Stomach (tissue), 8 donors: ENCODE measurements at regions not wholly inside any gene's neighbourhood (a gene's known extent, or its start where the extent isn't known, plus 50 kb on each side); places are given as distances from the start of the nearest gene placed in this dataset.

Experiments used
- DNase-seq, 2 donors: peaks; one replicate each; pipeline versions ENCODE4 v3.0.0 to v3.0.0-alpha.2; 2013 to 2019
- H3K27ac ChIP-seq, 5 donors: fragments of 200-600 bp in 4 of 5; sonication (generic) in 4 of 5; one replicate each; pipeline ENCODE4 v1.5.1; 2013 to 2019; ENCODE audit warnings: mild to moderate bottlenecking in 1 of 5, moderate library complexity in 1 of 5
- H3K27me3 ChIP-seq, 3 donors: fragments of 200-600 bp; sonication (generic); one replicate each; pipeline ENCODE4 v1.5.1; 2017 to 2019; ENCODE audit warnings: mixed run types in 1 of 3
- H3K36me3 ChIP-seq, 4 donors: fragments of 200-600 bp; sonication (generic); 1 replicate in 3 of 4; 2 replicates in 1 of 4; pipeline ENCODE4 v1.5.1; 2016 to 2019
- H3K4me1 ChIP-seq, 4 donors: fragments of 200-600 bp; sonication (generic); one replicate each; pipeline ENCODE4 v1.5.1; 2016 to 2019
- H3K4me3 ChIP-seq, 4 donors: fragments of 200-600 bp; sonication (generic) in 3 of 4; one replicate each; pipeline ENCODE4 v1.5.1; 2016 to 2019; ENCODE audit warnings: mild to moderate bottlenecking in 1 of 4
- H3K9me3 ChIP-seq, 4 donors: fragments of 200-600 bp; sonication (generic); one replicate each; pipeline ENCODE4 v1.5.1; 2016 to 2019
- CTCF ChIP-seq, 7 experiments: fragments of 450-650 bp in 4 of 7; fragments of 200-600 bp in 3 of 7; sonication (generic) in 3 of 7; IDR thresholded peaks; one replicate each; pipeline ENCODE4 v1.5.1; 2016 to 2019; ENCODE audit warnings: antibody characterized with exemption in 7 of 7, control low read depth in 2 of 7, mild to moderate bottlenecking in 1 of 7
- EP300 ChIP-seq: sonication (generic); formaldehyde crosslinking; IDR thresholded peaks from one replicate; pipeline ENCODE4 v1.6.1; 2017; ENCODE audit warnings: antibody characterized with exemption
- POLR2A ChIP-seq, 4 donors: fragments of 450-650 bp; IDR thresholded peaks; one replicate each; pipeline ENCODE4 v1.6.1; 2016; ENCODE audit warnings: antibody characterized with exemption in 4 of 4, control low read depth in 2 of 4, mild to moderate bottlenecking in 1 of 4, moderate library complexity in 1 of 4
- POLR2AphosphoS5 ChIP-seq, 3 donors: sonication (generic); formaldehyde crosslinking; IDR thresholded peaks; one replicate each; pipeline ENCODE4 v1.6.1; 2016; ENCODE audit warnings: antibody characterized with exemption in 3 of 3
- WGBS, 5 donors: extraction: QIAGEN DNeasy Blood & Tissue Kit in 3 of 5; methylation state at CpG; one replicate each; pipeline versions ENCODE4 v1.1.5 to v1.1.7; 2013 to 2018; 5-methylcytosine and 5-hydroxymethylcytosine counted together
- intact Hi-C: fragments of 100-400 bp; cut with DNase I; formaldehyde crosslinking; loops from one replicate; pipeline ENCODE4 v1.15.1; 2023; ENCODE audit warnings: low total_unique reads
- donor health status: healthy with polysubstance abuse.
- donor health status: Bipolar disorder and iron deficiency.
- donor health status: healthy.

- TF ChIP-seq CTCF (IDR thresholded peaks at IDR 0.05) = no peak
- TF ChIP-seq EP300 = no peak
- no peak for TF ChIP-seq POLR2AphosphoS5 (IDR thresholded peaks at IDR 0.05)
- no peak for TF ChIP-seq POLR2A (IDR thresholded peaks at IDR 0.05)
- no peak overlapping the region for H3K4me3 ChIP-seq
- no peaks in the 10 kb centered on the region for H3K4me1 ChIP-seq
- peaks cover 0 to 10% (median 0%) of the 10 kb centered on the region in 4 donors for H3K9me3 ChIP-seq
- WGBS, 5 donors = 73 to 81% (median 77%) methylated on average over 4 of the region's 4 CpGs
- no peak for DNase-seq
- intact Hi-C loops = no loop called here
- no peaks in the 10 kb centered on the region for H3K36me3 ChIP-seq
- no peaks in the 10 kb centered on the region for H3K27me3 ChIP-seq
- H3K27ac ChIP-seq = no peak overlapping the region
These were observed 279.8 kb downstream of the EPHA7 start for GRCh38 chr6:93139408-93140081.

DNA sequence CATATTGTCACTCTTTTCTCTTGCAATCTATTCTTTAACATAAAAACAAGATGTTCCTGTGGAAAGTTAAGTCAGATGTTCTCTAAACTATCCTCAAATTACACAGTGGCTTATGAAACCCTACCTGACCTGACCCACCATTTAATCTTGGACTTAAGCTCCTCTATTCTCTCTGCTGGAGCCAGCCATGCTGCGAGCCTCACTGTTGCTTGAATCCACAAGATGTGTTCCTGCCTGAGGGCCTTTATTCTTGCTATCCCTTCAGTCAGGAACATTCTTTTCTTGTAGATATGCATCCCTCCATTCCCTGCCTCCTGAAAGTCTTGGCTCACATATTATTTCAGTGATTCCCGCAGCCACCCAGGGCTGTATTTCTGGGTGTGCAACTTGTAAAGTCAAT is 283.2 kb downstream of the EPHA7 start:
- Histone ChIP-seq H3K9me3 (peaks cover 0 to 10% (median 0%) of the 10 kb centered on the region in 4 donors), H3K27ac (no peak overlapping the region), H3K4me3 (no peak overlapping the region), H3K4me1 (no peaks in the 10 kb centered on the region), H3K36me3 (no peaks in the 10 kb centered on the region), H3K27me3 (no peaks in the 10 kb centered on the region)
- 56 to 80% (median 71%) methylated on average over 2 of the region's 2 CpGs for WGBS, 5 donors
- TF ChIP-seq CTCF (IDR thresholded peaks at IDR 0.05) = no peak
- TF ChIP-seq POLR2A (IDR thresholded peaks at IDR 0.05) = no peak
- TF ChIP-seq POLR2AphosphoS5 (IDR thresholded peaks at IDR 0.05) = no peak
- TF ChIP-seq EP300 = no peak
- intact Hi-C loops = no loop called here
- no peak for DNase-seq

DNA sequence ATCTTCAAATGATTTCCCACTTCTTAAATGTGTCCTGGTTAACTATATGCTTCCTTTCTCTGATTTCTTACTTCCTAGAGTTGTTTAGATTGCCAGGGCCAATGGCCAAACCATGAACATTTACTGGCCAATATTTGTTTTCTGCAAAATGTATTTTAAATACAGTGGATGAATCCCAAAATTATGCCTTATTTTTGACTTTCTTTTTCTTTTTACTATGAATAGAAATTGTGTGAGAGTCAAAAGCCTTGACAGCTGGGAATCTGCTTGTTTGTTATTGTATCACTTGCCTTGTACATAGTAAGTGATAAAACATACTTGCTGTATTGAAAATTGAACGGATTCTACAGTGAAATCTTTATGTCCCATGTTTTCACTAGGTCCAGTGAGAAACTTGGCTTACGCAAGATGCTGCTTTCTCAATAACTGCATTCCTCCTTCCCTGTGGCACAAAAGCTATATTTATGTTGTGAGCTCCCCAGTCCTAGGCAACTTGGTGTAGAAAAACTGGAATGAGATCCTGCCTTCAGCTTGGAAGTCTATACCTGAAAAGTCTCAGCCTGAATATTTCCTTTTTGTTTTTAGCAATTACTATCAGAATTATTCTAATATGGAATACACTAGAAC is 295.2 kb downstream of the EPHA7 start:
- intact Hi-C loops = no loop called here
- H3K36me3 ChIP-seq = no peaks in the 10 kb centered on the region
- no peak overlapping the region for H3K4me3 ChIP-seq
- DNase-seq = no peak
- H3K27me3 ChIP-seq = no peaks in the 10 kb centered on the region
- WGBS, 5 donors = 60 to 70% (median 63%) methylated on average over 2 of the region's 2 CpGs
- no peaks in the 10 kb centered on the region for H3K4me1 ChIP-seq
- no peak overlapping the region for H3K27ac ChIP-seq
- TF ChIP-seq EP300 (no peak), POLR2A (IDR thresholded peaks at IDR 0.05) (no peak), POLR2AphosphoS5 (IDR thresholded peaks at IDR 0.05) (no peak), CTCF (IDR thresholded peaks at IDR 0.05) (no peak)
- peaks cover 0 to 10% (median 6%) of the 10 kb centered on the region in 4 donors for H3K9me3 ChIP-seq

- intact Hi-C loops = no loop called here
- no peak overlapping the region for H3K4me3 ChIP-seq
- H3K27me3 ChIP-seq = no peaks in the 10 kb centered on the region
- TF ChIP-seq POLR2AphosphoS5 (IDR thresholded peaks at IDR 0.05) (no peak), EP300 (no peak)
- no peaks in the 10 kb centered on the region for H3K36me3 ChIP-seq
- WGBS, 5 donors = 72 to 78% (median 74%) methylated on average over 2 of the region's 2 CpGs
- no peak overlapping the region for H3K27ac ChIP-seq
- DNase-seq = no peak
- H3K4me1 ChIP-seq = no peaks in the 10 kb centered on the region
- H3K9me3 ChIP-seq = peaks cover 0 to 10% (median 6%) of the 10 kb centered on the region in 4 donors
These were observed 295.8 kb downstream of the EPHA7 start for GRCh38 chr6:93123585-93123984.
